H1 (cell line): ENCODE measurements at regions not wholly inside any gene's neighbourhood (a gene's known extent, or its start where the extent isn't known, plus 50 kb on each side); places are given as distances from the start of the nearest gene placed in this dataset.

Source experiments
- CTCF ChIA-PET: fragments of 300-600 bp; sonication (Branson Sonifier 250); formaldehyde crosslinking; loops from one replicate; lab custom pipeline; 2021; ENCODE audit not compliant: partially characterized antibody; lab: Charles Lee
- POLR2A ChIA-PET: fragments of 300-600 bp; sonication (Branson Sonifier 250); formaldehyde crosslinking; loops from one replicate; lab custom pipeline; 2021; ENCODE audit warnings: inconsistent platforms; ENCODE audit not compliant: partially characterized antibody; lab: Charles Lee
- DNase-seq, 2 experiments: peaks; one replicate each; pipeline versions ENCODE4 v3.0.0 to v3.0.0-alpha.2; 2010 to 2022; ENCODE audit warnings: low spot score in 2 of 2, low read depth in 1 of 2, mixed read lengths in 1 of 2
- FAIRE-seq: peaks from 2 replicates; lab custom pipeline; 2011; peaks lifted over from hg19 to GRCh38; lab: Jason Lieb, UNC
- H2AFZ ChIP-seq: 2 replicates; pipeline ENCODE4 v1.8.1; 2012; ENCODE audit warnings: low read length, inconsistent platforms
- H2AK5ac ChIP-seq: 2 replicates; pipeline ENCODE4 v1.6.1; 2013; ENCODE audit warnings: low read depth, low read length
- H2BK120ac ChIP-seq: replicated peaks from 2 replicates; pipeline ENCODE3; 2013; ENCODE audit warnings: low read depth, low read length, inconsistent platforms
- H2BK12ac ChIP-seq: 2 replicates; pipeline ENCODE4 v1.6.1; 2013; ENCODE audit warnings: low read depth, low read length
- H2BK15ac ChIP-seq: 2 replicates; pipeline ENCODE4 v1.6.1; 2013; ENCODE audit warnings: low read length
- H2BK20ac ChIP-seq: 2 replicates; pipeline ENCODE4 v1.6.1; 2013; ENCODE audit warnings: low read length
- H2BK5ac ChIP-seq: 2 replicates; pipeline ENCODE4 v1.6.1; 2013; ENCODE audit warnings: low read depth, low read length
- H3K14ac ChIP-seq: 2 replicates; pipeline ENCODE4 v1.6.1; 2013; ENCODE audit warnings: inconsistent platforms; ENCODE audit not compliant: insufficient read length
- H3K18ac ChIP-seq: 2 replicates; pipeline ENCODE4 v1.6.1; 2013; ENCODE audit warnings: low read length; ENCODE audit errors: extremely low read depth
- H3K23ac ChIP-seq: 2 replicates; pipeline ENCODE4 v1.6.1; 2013; ENCODE audit warnings: inconsistent platforms; ENCODE audit not compliant: insufficient read length
- H3K23me2 ChIP-seq: 2 replicates; pipeline ENCODE4 v1.6.1; 2013; ENCODE audit warnings: low read depth, low read length
- H3K27ac ChIP-seq: 2 replicates; pipeline ENCODE4 v1.6.1; 2011; ENCODE audit warnings: low read depth, low read length, inconsistent platforms
- H3K27me3 ChIP-seq, 4 experiments: replicated peaks in 1 of 4; 1 replicate in 1 of 4; 2 replicates in 3 of 4; pipeline versions ENCODE4 v1.6.1 to v1.8.1; 2011 to 2013; ENCODE audit warnings: low read length in 3 of 4, mild to moderate bottlenecking in 3 of 4, inconsistent platforms in 2 of 4, mixed read lengths in 2 of 4, moderate library complexity in 1 of 4; ENCODE audit not compliant: control insufficient read depth in 3 of 4, insufficient read depth in 3 of 4; ENCODE audit errors: extremely low read depth in 1 of 4
- H3K36me3 ChIP-seq, 4 experiments: 2 replicates each; pipeline versions ENCODE4 v1.6.1 to v1.8.1; 2011 to 2013; ENCODE audit warnings: mild to moderate bottlenecking in 4 of 4, low read length in 3 of 4, moderate library complexity in 2 of 4, control low read depth in 1 of 4, inconsistent platforms in 1 of 4; ENCODE audit not compliant: insufficient read depth in 4 of 4, control insufficient read depth in 2 of 4
- H3K4ac ChIP-seq: replicated peaks from 2 replicates; pipeline ENCODE3; 2013; ENCODE audit warnings: low read length, low read depth, mixed read lengths, inconsistent platforms; ENCODE audit not compliant: insufficient read length
- H3K4me1 ChIP-seq, 4 experiments: replicated peaks in 1 of 4; 1 replicate in 1 of 4; 2 replicates in 3 of 4; pipeline versions ENCODE4 v1.6.1 to v1.8.1; 2011 to 2013; ENCODE audit warnings: low read length in 3 of 4, inconsistent platforms in 2 of 4, mixed read lengths in 1 of 4; ENCODE audit not compliant: insufficient read depth in 4 of 4, control insufficient read depth in 3 of 4
- H3K4me2 ChIP-seq, 2 experiments: 2 replicates each; pipeline versions ENCODE4 v1.6.1 to v1.8.1; 2011 to 2013; ENCODE audit warnings: low read depth in 2 of 2, low read length in 2 of 2, control low read depth in 1 of 2, inconsistent platforms in 1 of 2, mild to moderate bottlenecking in 1 of 2; ENCODE audit not compliant: insufficient read depth in 1 of 2
- H3K4me3 ChIP-seq, 4 experiments: fragments of 200-600, 300-600 bp in 1 of 4; sonication (generic), shearing (Covaris generic), sonication (Bioruptor Twin) in 1 of 4; 2 replicates each; pipeline versions ENCODE4 v1.5.1 to v1.8.1; 2011 to 2016; ENCODE audit warnings: low read length in 4 of 4, low read depth in 3 of 4, control low read depth in 2 of 4, inconsistent platforms in 2 of 4, mild to moderate bottlenecking in 2 of 4, mixed read lengths in 1 of 4, moderate library complexity in 1 of 4; ENCODE audit not compliant: insufficient read depth in 2 of 4; ENCODE audit errors: extremely low read depth in 1 of 4
- H3K56ac ChIP-seq: replicated peaks from 2 replicates; pipeline ENCODE3; 2013; ENCODE audit warnings: low read depth, mild to moderate bottlenecking, mixed read lengths, low read length, inconsistent platforms; ENCODE audit not compliant: insufficient read length
- H3K79me1 ChIP-seq: 2 replicates; pipeline ENCODE4 v1.6.1; 2013; ENCODE audit warnings: low read depth, low read length, control low read depth
- H3K79me2 ChIP-seq, 2 experiments: 2 replicates each; pipeline versions ENCODE4 v1.6.1 to v1.8.1; 2012 to 2013; ENCODE audit warnings: low read length in 2 of 2, mild to moderate bottlenecking in 2 of 2, inconsistent platforms in 1 of 2; ENCODE audit not compliant: insufficient read depth in 2 of 2, control insufficient read depth in 1 of 2
- H3K9ac ChIP-seq, 4 experiments: replicated peaks in 1 of 4; 1 replicate in 1 of 4; 2 replicates in 3 of 4; pipeline versions ENCODE4 v1.6.1 to v1.8.1; 2011 to 2013; ENCODE audit warnings: low read depth in 3 of 4, low read length in 3 of 4, control low read depth in 2 of 4, mild to moderate bottlenecking in 2 of 4, moderate library complexity in 2 of 4, inconsistent platforms in 1 of 4; ENCODE audit errors: extremely low read depth in 1 of 4
- H3K9me3 ChIP-seq, 2 experiments: 2 replicates each; pipeline versions ENCODE4 v1.6.1 to v1.8.1; 2012 to 2013; ENCODE audit warnings: mild to moderate bottlenecking in 2 of 2, moderate library complexity in 2 of 2, control low read depth in 1 of 2, inconsistent platforms in 1 of 2, low read depth in 1 of 2, low read length in 1 of 2, mixed read lengths in 1 of 2; ENCODE audit not compliant: insufficient read depth in 2 of 2
- H4K20me1 ChIP-seq, 2 experiments: replicated peaks in 1 of 2; 2 replicates each; pipeline versions ENCODE3 to v1.8.1; 2011 to 2013; ENCODE audit warnings: inconsistent platforms in 2 of 2, low read length in 2 of 2, mild to moderate bottlenecking in 1 of 2; ENCODE audit not compliant: insufficient read depth in 2 of 2, control insufficient read depth in 1 of 2
- H4K5ac ChIP-seq: 2 replicates; pipeline ENCODE4 v1.6.1; 2013; ENCODE audit warnings: low read length, low read depth, mixed read lengths, inconsistent platforms; ENCODE audit not compliant: insufficient read length
- H4K8ac ChIP-seq: 2 replicates; pipeline ENCODE4 v1.8.0; 2013; ENCODE audit warnings: mild to moderate bottlenecking, moderate library complexity, low read length, inconsistent platforms; ENCODE audit not compliant: insufficient read depth; ENCODE audit errors: extremely low read depth
- H4K91ac ChIP-seq: replicated peaks from 2 replicates; pipeline ENCODE3; 2013; ENCODE audit warnings: low read length, mixed read lengths, inconsistent platforms; ENCODE audit not compliant: insufficient read length
- CREB1 ChIP-seq: IDR thresholded peaks from 2 replicates; pipeline ENCODE4 v1.6.1; 2012; ENCODE audit warnings: inconsistent platforms
- CTCF ChIP-seq, 3 experiments: IDR thresholded peaks; 1 replicate in 2 of 3; 2 replicates in 1 of 3; pipeline versions ENCODE4 v1.5.1 to v1.6.1; 2011; ENCODE audit warnings: low read length in 3 of 3, mild to moderate bottlenecking in 3 of 3, inconsistent platforms in 2 of 3, low read depth in 1 of 3, moderate library complexity in 1 of 3; ENCODE audit not compliant: insufficient read depth in 1 of 3; ENCODE audit errors: control extremely low read depth in 1 of 3
- EGR1 ChIP-seq: IDR thresholded peaks from 2 replicates; pipeline ENCODE4 v1.6.1; 2011; ENCODE audit warnings: low read depth, low read length, borderline replicate concordance
- WGBS, 2 experiments: shearing (Covaris generic) in 1 of 2; methylation state at CpG; one replicate each; pipeline versions ENCODE4 v1.1.6 to v1.1.7; 2013 to 2015; ENCODE audit warnings: low lambda C conversion rate in 2 of 2, mixed read lengths in 2 of 2, inconsistent platforms in 1 of 2, low coverage in 1 of 2, missing lambda C conversion rate in 1 of 2; ENCODE audit not compliant: insufficient replicate concordance in 2 of 2, insufficient coverage in 1 of 2, insufficient read length in 1 of 2; ENCODE audit errors: extremely low coverage in 1 of 2, missing lambda C conversion rate in 1 of 2; 5-methylcytosine and 5-hydroxymethylcytosine counted together

- ChIA-PET CTCF (no interaction called here), POLR2A (no interaction called here)
- Histone ChIP-seq H2BK5ac (no peak overlapping the region), H2AFZ (no peak overlapping the region), H3K4ac (no peak overlapping the region), H3K4me3 (no peak overlapping the region), H3K4me2 (no peak overlapping the region), H4K5ac (no peak overlapping the region), H3K79me1 (no peaks in the 10 kb centered on the region), H4K8ac (no peak overlapping the region), H4K91ac (no peak overlapping the region), H2BK120ac (no peak overlapping the region), H3K23ac (no peak overlapping the region), H2BK20ac (no peak overlapping the region), H3K9ac (no peak overlapping the region), H3K23me2 (no peaks in the 10 kb centered on the region), H2BK15ac (no peak overlapping the region), H3K79me2 (no peaks in the 10 kb centered on the region), H3K18ac (no peak overlapping the region), H3K56ac (no peak overlapping the region), H4K20me1 (no peaks in the 10 kb centered on the region), H3K36me3 (no peaks in the 10 kb centered on the region), H2AK5ac (no peak overlapping the region), H3K9me3 (no peaks in the 10 kb centered on the region), H3K27ac (no peak overlapping the region), H3K4me1 (peaks cover 0 to 5% (median 2%) of the 10 kb centered on the region in 4 experiments; a peak in 3 of 7 replicates), H3K27me3 (no peaks in the 10 kb centered on the region), H3K14ac (no peak overlapping the region), H2BK12ac (no peak overlapping the region)
- DNase-seq (no peak), FAIRE-seq (no peak)
- 93% methylated on average over 2 of the region's 2 CpGs; no CpG with 5 or more reads in 1 of the 2 experiments for WGBS, 2 experiments
- TF ChIP-seq CTCF (IDR thresholded peaks at IDR 0.05; ENCODE audit: control extremely low read depth in 1 of 3, insufficient read depth in 1 of 3, low read depth in 1 of 3, low read length in 3 of 3) (no peak), EGR1 (no peak), CREB1 (no peak)
Measured at GRCh38 chr13:85590231-85590931, 208.8 kb downstream of the SLITRK6 start.
